T-cell (primary cell): ENCODE measurements at regions not wholly inside any gene's neighbourhood (a gene's known extent, or its start where the extent isn't known, plus 50 kb on each side); places are given as distances from the start of the nearest gene placed in this dataset.

ENCODE experiments used
- ATAC-seq, 4 experiments: fragments of 200-7000 bp in 3 of 4; fragments of 150-1000 bp in 1 of 4; cut with Tn5 transposase; replicated peaks in 1 of 4; 1 replicate in 3 of 4; 2 replicates in 1 of 4; pipeline ENCODE4 v1.10.0; 2021; ENCODE audit warnings: moderate library complexity in 3 of 4, mild to moderate bottlenecking in 2 of 4, moderate number of reproducible peaks in 1 of 4
- CTCF ChIA-PET, 2 donors: fragments of 300-600 bp; sonication (Branson Sonifier 250); formaldehyde crosslinking; loops; one replicate each; lab custom pipeline; 2022; ENCODE audit warnings: antibody characterized with exemption in 2 of 2; lab: Charles Lee
- POLR2A ChIA-PET, 2 donors: fragments of 300-600 bp; sonication (Branson Sonifier 250); formaldehyde crosslinking; loops; one replicate each; lab custom pipeline; 2022; ENCODE audit warnings: antibody characterized with exemption in 2 of 2; lab: Charles Lee
- DNase-seq, 35 experiments: peaks; one replicate each; pipeline versions ENCODE4 v3.0.0 to v3.0.0-alpha.2; 2013 to 2023
- H3K27ac ChIP-seq: one replicate; pipeline ENCODE4 v1.5.1; 2013; ENCODE audit warnings: low read length
- H3K27me3 ChIP-seq, 2 experiments: replicated peaks in 1 of 2; 1 replicate in 1 of 2; 2 replicates in 1 of 2; pipeline versions ENCODE4 v1.6.1 to v1.7.0; 2013; ENCODE audit warnings: low read length in 1 of 2, mixed read lengths in 1 of 2; ENCODE audit not compliant: control insufficient read depth in 2 of 2, insufficient read depth in 2 of 2; ENCODE audit errors: extremely low read depth in 1 of 2
- H3K36me3 ChIP-seq, 2 donors: 1 replicate in 1 of 2; 2 replicates in 1 of 2; pipeline versions ENCODE4 v1.6.1 to v1.7.0; 2013; ENCODE audit warnings: low read length in 1 of 2; ENCODE audit not compliant: control insufficient read depth in 2 of 2, insufficient read depth in 1 of 2; ENCODE audit errors: extremely low read depth in 1 of 2
- H3K4me1 ChIP-seq, 2 experiments: 1 replicate in 1 of 2; 2 replicates in 1 of 2; pipeline versions ENCODE4 v1.6.1 to v1.7.0; 2013; ENCODE audit warnings: low read length in 2 of 2, mixed read lengths in 1 of 2; ENCODE audit not compliant: insufficient read depth in 2 of 2, control insufficient read depth in 1 of 2; ENCODE audit errors: extremely low read depth in 1 of 2
- H3K4me3 ChIP-seq, 2 donors: 1 replicate in 1 of 2; 2 replicates in 1 of 2; pipeline versions ENCODE4 v1.5.1 to v1.7.0; 2013; ENCODE audit warnings: mild to moderate bottlenecking in 2 of 2, low read length in 1 of 2, moderate library complexity in 1 of 2; ENCODE audit not compliant: control insufficient read depth in 1 of 2; ENCODE audit errors: extremely low read depth in 1 of 2
- H3K9me3 ChIP-seq: 2 replicates; pipeline ENCODE4 v1.7.0; 2013
- H3K27ac Mint-ChIP-seq, 2 donors: one replicate each; pipeline ENCODE4 v1.8.0; 2020 to 2021; ENCODE audit warnings: mild to moderate bottlenecking in 2 of 2, mixed read lengths in 2 of 2
- H3K27me3 Mint-ChIP-seq, 2 donors: one replicate each; pipeline ENCODE4 v1.8.0; 2021 to 2022; ENCODE audit warnings: mixed read lengths in 2 of 2
- H3K36me3 Mint-ChIP-seq: one replicate; pipeline ENCODE4 v1.8.0; 2021; ENCODE audit warnings: mixed read lengths
- H3K4me1 Mint-ChIP-seq, 3 donors: one replicate each; pipeline ENCODE4 v1.8.0; 2020 to 2022; ENCODE audit warnings: mixed read lengths in 3 of 3, mild to moderate bottlenecking in 1 of 3
- H3K4me3 Mint-ChIP-seq, 3 donors: one replicate each; pipeline ENCODE4 v1.8.0; 2020 to 2022; ENCODE audit warnings: mild to moderate bottlenecking in 3 of 3, mixed read lengths in 3 of 3, moderate library complexity in 3 of 3
- H3K9me3 Mint-ChIP-seq, 3 donors: one replicate each; pipeline ENCODE4 v1.8.0; 2020 to 2022; ENCODE audit warnings: mixed read lengths in 3 of 3
- WGBS: methylation state at CpG from one replicate; pipeline ENCODE4 v1.1.5; 2013; ENCODE audit warnings: missing lambda C conversion rate; ENCODE audit not compliant: insufficient coverage; 5-methylcytosine and 5-hydroxymethylcytosine counted together

DNA sequence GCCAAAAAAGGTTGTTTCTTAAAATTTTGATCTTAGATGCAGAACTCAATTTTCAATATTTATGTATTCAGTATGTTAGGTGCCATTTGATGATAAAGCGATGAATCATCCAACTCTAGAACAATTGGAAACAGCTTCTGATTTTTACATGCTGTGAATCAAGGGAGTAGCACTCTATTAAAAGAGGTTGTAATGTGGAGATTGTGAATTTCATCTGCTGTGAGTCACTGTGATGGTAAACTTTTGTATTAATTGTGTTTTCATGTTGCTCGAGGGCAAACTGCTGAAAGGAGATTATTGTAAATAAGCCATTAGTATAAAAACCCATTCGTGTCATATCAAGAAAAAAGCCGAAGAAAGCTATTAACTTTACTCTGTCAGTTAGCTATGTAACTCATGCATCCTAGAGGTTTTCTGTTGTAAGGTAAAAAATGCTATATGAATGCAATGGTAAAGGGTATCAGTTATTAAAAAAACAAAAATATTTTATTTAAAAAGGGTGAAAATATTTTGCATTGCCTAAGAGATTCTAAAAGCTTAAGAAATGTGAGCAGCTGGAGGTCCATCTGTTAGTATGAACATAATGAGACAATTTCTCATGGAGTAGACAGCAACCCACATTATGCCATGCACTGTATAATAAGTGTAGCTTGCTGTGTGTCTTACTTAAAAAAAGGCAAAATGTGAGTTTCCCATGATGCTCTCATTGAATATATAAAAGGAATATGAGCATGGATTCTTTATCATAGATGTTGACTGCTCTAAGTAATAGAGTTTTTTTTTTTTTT lies 511.0 kb upstream of the PCDH15 start:
- H3K27ac ChIP-seq, result no peak overlapping the region
- CTCF ChIA-PET, result no interaction called here

DNA sequence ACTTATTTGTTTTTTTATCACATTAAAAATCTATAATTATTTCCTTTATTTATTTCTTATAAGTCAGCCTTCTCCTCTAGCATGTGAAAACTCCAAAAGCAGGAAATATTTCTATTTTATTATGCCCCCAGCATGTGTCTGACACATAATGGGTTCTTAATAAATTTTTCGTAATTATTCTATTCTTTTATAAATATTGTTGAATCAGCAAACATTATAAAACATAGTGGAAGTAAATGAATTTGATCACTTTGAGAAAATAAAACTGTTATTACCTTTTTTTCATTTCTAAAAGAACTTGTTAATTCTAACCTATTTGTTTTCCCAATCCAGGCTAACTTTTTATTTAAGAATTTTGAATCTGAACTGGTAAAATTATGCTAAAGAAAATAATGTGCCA lies 509.1 kb upstream of the PCDH15 start:
- DNase-seq, result no peak
- peaks cover 5 to 9% (median 7%) of the 10 kb centered on the region in 3 donors for H3K9me3 Mint-ChIP-seq
- ATAC-seq, result no peak
- no peaks in the 10 kb centered on the region for H3K9me3 ChIP-seq
- H3K36me3 Mint-ChIP-seq, result no peaks in the 10 kb centered on the region
- H3K4me1 ChIP-seq, result no peaks in the 10 kb centered on the region
- no peaks in the 10 kb centered on the region for H3K4me1 Mint-ChIP-seq
- CTCF ChIA-PET, result no interaction called here
- POLR2A ChIA-PET, result no interaction called here
- no peak overlapping the region for H3K4me3 Mint-ChIP-seq
- no CpG with 5 or more reads among the region's 1 CpG for WGBS
- H3K27ac Mint-ChIP-seq, result no peak overlapping the region
- no peak overlapping the region for H3K27ac ChIP-seq
- no peaks in the 10 kb centered on the region for H3K27me3 Mint-ChIP-seq
- no peaks in the 10 kb centered on the region for H3K36me3 ChIP-seq
- H3K27me3 ChIP-seq, result no peaks in the 10 kb centered on the region
- no peak overlapping the region for H3K4me3 ChIP-seq

More for the DNA sequence above, 511.0 kb upstream of the PCDH15 start:
- Mint-ChIP-seq H3K4me1 (no peaks in the 10 kb centered on the region), H3K27ac (no peak overlapping the region), H3K36me3 (no peaks in the 10 kb centered on the region), H3K27me3 (no peaks in the 10 kb centered on the region), H3K9me3 (peaks cover 0 to 11% (median 7%) of the 10 kb centered on the region in 3 donors), H3K4me3 (no peak overlapping the region)
- no peaks in the 10 kb centered on the region for H3K36me3 ChIP-seq
- WGBS, result no CpG with 5 or more reads among the region's 4 CpGs
- no peaks in the 10 kb centered on the region for H3K4me1 ChIP-seq
- no peaks in the 10 kb centered on the region for H3K27me3 ChIP-seq
- no peak overlapping the region for H3K4me3 ChIP-seq
- POLR2A ChIA-PET, result no interaction called here
- H3K9me3 ChIP-seq, result no peaks in the 10 kb centered on the region
- ATAC-seq (no peak), DNase-seq (no peak)

DNA sequence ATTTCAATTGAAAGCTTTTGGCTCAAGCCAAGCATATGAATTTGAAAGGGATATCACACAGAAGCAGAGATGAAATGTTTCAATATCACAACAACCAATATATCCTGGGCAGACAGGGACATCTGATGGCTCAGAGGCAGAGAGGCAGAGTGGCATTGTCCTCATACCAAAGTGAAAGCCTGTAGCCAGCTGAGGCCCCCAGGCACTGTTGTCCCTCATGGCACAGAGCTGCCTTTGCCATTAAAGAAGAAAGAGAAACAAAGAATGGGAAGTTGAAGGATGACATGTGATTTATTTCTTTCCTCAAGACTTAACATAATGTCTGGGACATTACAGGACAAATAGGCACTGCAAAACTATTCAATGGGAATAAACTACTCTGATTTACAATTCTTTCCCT lies 504.3 kb upstream of the PCDH15 start:
- H3K27ac Mint-ChIP-seq, result no peak overlapping the region
- no peak overlapping the region for H3K27ac ChIP-seq
- no peak overlapping the region for H3K4me3 ChIP-seq
- no peak overlapping the region for H3K4me3 Mint-ChIP-seq
- no peaks in the 10 kb centered on the region for H3K4me1 ChIP-seq
- no peaks in the 10 kb centered on the region for H3K36me3 Mint-ChIP-seq
- no peaks in the 10 kb centered on the region for H3K4me1 Mint-ChIP-seq
- ATAC-seq (no peak), DNase-seq (no peak)
- no peaks in the 10 kb centered on the region for H3K36me3 ChIP-seq
- CTCF ChIA-PET, result no interaction called here
- H3K9me3 ChIP-seq, result no peaks in the 10 kb centered on the region
- H3K27me3 Mint-ChIP-seq, result no peaks in the 10 kb centered on the region
- H3K27me3 ChIP-seq, result no peaks in the 10 kb centered on the region
- POLR2A ChIA-PET, result no interaction called here
- H3K9me3 Mint-ChIP-seq, result peaks cover 0 to 8% (median 7%) of the 10 kb centered on the region in 3 donors

DNA sequence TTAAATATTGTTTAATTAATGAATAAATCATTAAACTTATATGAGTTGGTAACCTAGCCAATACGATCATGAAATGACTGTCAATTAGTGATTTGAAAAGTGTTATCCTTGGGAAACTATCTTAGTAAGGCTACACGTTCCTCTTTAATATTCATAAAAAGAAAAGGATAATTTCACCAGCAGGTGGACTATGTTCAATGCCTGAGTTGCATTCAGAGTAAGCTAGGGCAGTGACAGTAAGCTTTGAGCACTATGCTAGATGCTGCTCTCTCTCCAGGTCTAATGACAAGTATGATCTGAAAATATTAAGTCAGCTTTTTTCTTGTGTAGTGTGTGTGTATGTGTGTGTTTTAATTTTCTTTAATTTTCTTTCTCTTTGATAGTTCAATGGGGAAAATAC lies 486.3 kb upstream of the PCDH15 start:
- Mint-ChIP-seq H3K4me1 (no peaks in the 10 kb centered on the region), H3K27me3 (no peaks in the 10 kb centered on the region), H3K9me3 (peaks cover 9 to 19% (median 9%) of the 10 kb centered on the region in 3 donors), H3K4me3 (no peak overlapping the region), H3K36me3 (no peaks in the 10 kb centered on the region), H3K27ac (no peak overlapping the region)
- no peak for DNase-seq
- Histone ChIP-seq H3K9me3 (no peaks in the 10 kb centered on the region), H3K36me3 (no peaks in the 10 kb centered on the region), H3K4me3 (no peak overlapping the region), H3K27ac (no peak overlapping the region), H3K27me3 (no peaks in the 10 kb centered on the region), H3K4me1 (no peaks in the 10 kb centered on the region)
- no peak for ATAC-seq
- POLR2A ChIA-PET, result no interaction called here
- CTCF ChIA-PET, result no interaction called here
- no CpG with 5 or more reads among the region's 2 CpGs for WGBS

DNA sequence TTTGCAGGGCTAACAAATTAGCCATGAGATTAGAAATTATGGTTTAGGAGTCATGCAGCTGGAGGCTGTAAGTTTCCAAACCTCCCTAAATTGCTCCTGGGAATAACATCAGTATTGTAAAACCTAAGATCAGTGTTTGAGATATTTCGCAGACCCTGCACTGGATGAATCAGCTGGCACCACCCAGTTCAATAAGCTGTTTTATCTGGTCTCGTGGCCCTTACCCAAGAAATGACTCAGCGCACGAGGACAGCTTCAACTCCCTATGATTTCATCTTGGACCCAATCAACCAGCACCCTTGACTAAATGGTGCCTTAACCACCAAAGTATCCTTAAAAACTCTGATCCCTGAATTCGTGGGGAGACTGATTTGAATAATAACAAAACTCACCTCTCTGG lies 482.0 kb upstream of the PCDH15 start:
- no peaks in the 10 kb centered on the region for H3K36me3 Mint-ChIP-seq
- no peaks in the 10 kb centered on the region for H3K4me1 ChIP-seq
- ATAC-seq, result no peak
- no peak overlapping the region for H3K27ac ChIP-seq
- no peaks in the 10 kb centered on the region for H3K4me1 Mint-ChIP-seq
- 79% methylated on average over 5 of the region's 5 CpGs for WGBS
- H3K4me3 ChIP-seq, result no peak overlapping the region
- ChIA-PET CTCF (no interaction called here), POLR2A (no interaction called here)
- H3K27me3 Mint-ChIP-seq, result no peaks in the 10 kb centered on the region
- H3K9me3 Mint-ChIP-seq, result peaks cover 4 to 10% (median 5%) of the 10 kb centered on the region in 3 donors
- H3K4me3 Mint-ChIP-seq, result no peak overlapping the region
- no peaks in the 10 kb centered on the region for H3K27me3 ChIP-seq
- no peak for DNase-seq
- H3K27ac Mint-ChIP-seq, result no peak overlapping the region
- H3K36me3 ChIP-seq, result no peaks in the 10 kb centered on the region
- no peaks in the 10 kb centered on the region for H3K9me3 ChIP-seq

DNA sequence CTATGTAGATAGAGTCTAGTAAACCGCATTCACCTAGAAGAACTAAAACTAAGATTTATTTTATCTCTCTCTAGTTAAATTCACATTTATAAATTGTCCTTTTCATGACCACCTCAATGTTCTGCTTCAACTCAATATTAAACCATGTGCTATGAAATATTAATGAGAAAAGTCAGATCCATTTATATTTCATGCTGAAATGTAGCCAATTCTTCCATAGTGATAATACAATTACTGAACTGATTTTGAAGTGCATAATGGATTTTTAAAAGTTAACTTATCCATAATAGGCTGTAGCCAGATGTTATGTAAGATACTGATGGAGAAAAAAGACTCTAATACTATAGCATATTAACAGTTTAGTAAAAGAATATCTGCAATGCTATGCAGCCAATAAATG lies 479.7 kb upstream of the PCDH15 start:
- CTCF ChIA-PET, result no interaction called here
- ATAC-seq (no peak), DNase-seq (no peak)
- POLR2A ChIA-PET, result no interaction called here
- Mint-ChIP-seq H3K27ac (no peak overlapping the region), H3K4me3 (no peak overlapping the region), H3K27me3 (no peaks in the 10 kb centered on the region), H3K36me3 (no peaks in the 10 kb centered on the region), H3K9me3 (peaks cover 5 to 10% (median 6%) of the 10 kb centered on the region in 3 donors), H3K4me1 (no peaks in the 10 kb centered on the region)
- no CpG with 5 or more reads among the region's 1 CpG for WGBS
- H3K4me1 ChIP-seq, result no peaks in the 10 kb centered on the region
- no peaks in the 10 kb centered on the region for H3K9me3 ChIP-seq
- H3K27me3 ChIP-seq, result no peaks in the 10 kb centered on the region
- H3K4me3 ChIP-seq, result no peak overlapping the region
- H3K27ac ChIP-seq, result no peak overlapping the region
- no peaks in the 10 kb centered on the region for H3K36me3 ChIP-seq

DNA sequence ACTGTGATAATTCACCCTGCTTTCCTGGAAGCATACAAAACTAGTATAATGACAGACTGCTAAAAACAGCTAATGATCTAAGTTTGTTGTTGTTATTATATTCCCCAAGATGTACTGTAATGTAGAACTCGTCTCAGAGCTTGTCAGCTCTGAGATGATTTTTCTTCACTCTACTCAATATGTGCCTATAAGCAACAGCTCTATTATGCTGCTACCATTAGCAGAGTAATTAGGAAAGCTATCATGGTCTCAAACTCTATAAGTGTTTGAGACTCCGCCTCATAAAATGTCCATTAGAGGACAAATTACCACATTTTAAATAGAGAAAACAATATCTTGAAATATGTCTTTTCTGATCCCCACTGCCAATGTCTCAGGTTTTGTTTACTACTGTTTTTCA lies 476.5 kb upstream of the PCDH15 start:
- DNase-seq (no peak), ATAC-seq (no peak)
- Histone ChIP-seq H3K4me3 (no peak overlapping the region), H3K4me1 (no peaks in the 10 kb centered on the region), H3K27me3 (no peaks in the 10 kb centered on the region), H3K9me3 (no peaks in the 10 kb centered on the region), H3K27ac (no peak overlapping the region), H3K36me3 (no peaks in the 10 kb centered on the region)
- no peaks in the 10 kb centered on the region for H3K4me1 Mint-ChIP-seq
- WGBS, result no CpG with 5 or more reads among the region's 2 CpGs
- H3K27me3 Mint-ChIP-seq, result no peaks in the 10 kb centered on the region
- POLR2A ChIA-PET, result no interaction called here
- H3K27ac Mint-ChIP-seq, result no peak overlapping the region
- H3K36me3 Mint-ChIP-seq, result no peaks in the 10 kb centered on the region
- CTCF ChIA-PET, result no interaction called here
- H3K4me3 Mint-ChIP-seq, result no peak overlapping the region
- H3K9me3 Mint-ChIP-seq, result peaks cover 0 to 4% (median 0%) of the 10 kb centered on the region in 3 donors
